H1 (cell line): ENCODE measurements at regions not wholly inside any gene's neighbourhood (a gene's known extent, or its start where the extent isn't known, plus 50 kb on each side); places are given as distances from the start of the nearest gene placed in this dataset.

ENCODE experiments used
- CTCF ChIA-PET: fragments of 300-600 bp; sonication (Branson Sonifier 250); formaldehyde crosslinking; loops from one replicate; lab custom pipeline; 2021; ENCODE audit not compliant: partially characterized antibody; lab: Charles Lee
- POLR2A ChIA-PET: fragments of 300-600 bp; sonication (Branson Sonifier 250); formaldehyde crosslinking; loops from one replicate; lab custom pipeline; 2021; ENCODE audit warnings: inconsistent platforms; ENCODE audit not compliant: partially characterized antibody; lab: Charles Lee
- DNase-seq, 2 experiments: peaks; one replicate each; pipeline versions ENCODE4 v3.0.0 to v3.0.0-alpha.2; 2010 to 2022; ENCODE audit warnings: low spot score in 2 of 2, low read depth in 1 of 2, mixed read lengths in 1 of 2
- FAIRE-seq: peaks from 2 replicates; lab custom pipeline; 2011; peaks lifted over from hg19 to GRCh38; lab: Jason Lieb, UNC
- H2AFZ ChIP-seq: 2 replicates; pipeline ENCODE4 v1.8.1; 2012; ENCODE audit warnings: low read length, inconsistent platforms
- H2AK5ac ChIP-seq: 2 replicates; pipeline ENCODE4 v1.6.1; 2013; ENCODE audit warnings: low read depth, low read length
- H2BK120ac ChIP-seq: replicated peaks from 2 replicates; pipeline ENCODE3; 2013; ENCODE audit warnings: low read depth, low read length, inconsistent platforms
- H2BK12ac ChIP-seq: 2 replicates; pipeline ENCODE4 v1.6.1; 2013; ENCODE audit warnings: low read depth, low read length
- H2BK15ac ChIP-seq: 2 replicates; pipeline ENCODE4 v1.6.1; 2013; ENCODE audit warnings: low read length
- H2BK20ac ChIP-seq: 2 replicates; pipeline ENCODE4 v1.6.1; 2013; ENCODE audit warnings: low read length
- H2BK5ac ChIP-seq: 2 replicates; pipeline ENCODE4 v1.6.1; 2013; ENCODE audit warnings: low read depth, low read length
- H3K14ac ChIP-seq: 2 replicates; pipeline ENCODE4 v1.6.1; 2013; ENCODE audit warnings: inconsistent platforms; ENCODE audit not compliant: insufficient read length
- H3K18ac ChIP-seq: 2 replicates; pipeline ENCODE4 v1.6.1; 2013; ENCODE audit warnings: low read length; ENCODE audit errors: extremely low read depth
- H3K23ac ChIP-seq: 2 replicates; pipeline ENCODE4 v1.6.1; 2013; ENCODE audit warnings: inconsistent platforms; ENCODE audit not compliant: insufficient read length
- H3K23me2 ChIP-seq: 2 replicates; pipeline ENCODE4 v1.6.1; 2013; ENCODE audit warnings: low read depth, low read length
- H3K27ac ChIP-seq: 2 replicates; pipeline ENCODE4 v1.6.1; 2011; ENCODE audit warnings: low read depth, low read length, inconsistent platforms
- H3K27me3 ChIP-seq, 4 experiments: replicated peaks in 1 of 4; 1 replicate in 1 of 4; 2 replicates in 3 of 4; pipeline versions ENCODE4 v1.6.1 to v1.8.1; 2011 to 2013; ENCODE audit warnings: low read length in 3 of 4, mild to moderate bottlenecking in 3 of 4, inconsistent platforms in 2 of 4, mixed read lengths in 2 of 4, moderate library complexity in 1 of 4; ENCODE audit not compliant: control insufficient read depth in 3 of 4, insufficient read depth in 3 of 4; ENCODE audit errors: extremely low read depth in 1 of 4
- H3K36me3 ChIP-seq, 4 experiments: 2 replicates each; pipeline versions ENCODE4 v1.6.1 to v1.8.1; 2011 to 2013; ENCODE audit warnings: mild to moderate bottlenecking in 4 of 4, low read length in 3 of 4, moderate library complexity in 2 of 4, control low read depth in 1 of 4, inconsistent platforms in 1 of 4; ENCODE audit not compliant: insufficient read depth in 4 of 4, control insufficient read depth in 2 of 4
- H3K4ac ChIP-seq: replicated peaks from 2 replicates; pipeline ENCODE3; 2013; ENCODE audit warnings: low read length, low read depth, mixed read lengths, inconsistent platforms; ENCODE audit not compliant: insufficient read length
- H3K4me1 ChIP-seq, 4 experiments: replicated peaks in 1 of 4; 1 replicate in 1 of 4; 2 replicates in 3 of 4; pipeline versions ENCODE4 v1.6.1 to v1.8.1; 2011 to 2013; ENCODE audit warnings: low read length in 3 of 4, inconsistent platforms in 2 of 4, mixed read lengths in 1 of 4; ENCODE audit not compliant: insufficient read depth in 4 of 4, control insufficient read depth in 3 of 4
- H3K4me2 ChIP-seq, 2 experiments: 2 replicates each; pipeline versions ENCODE4 v1.6.1 to v1.8.1; 2011 to 2013; ENCODE audit warnings: low read depth in 2 of 2, low read length in 2 of 2, control low read depth in 1 of 2, inconsistent platforms in 1 of 2, mild to moderate bottlenecking in 1 of 2; ENCODE audit not compliant: insufficient read depth in 1 of 2
- H3K4me3 ChIP-seq, 4 experiments: fragments of 200-600, 300-600 bp in 1 of 4; sonication (generic), shearing (Covaris generic), sonication (Bioruptor Twin) in 1 of 4; 2 replicates each; pipeline versions ENCODE4 v1.5.1 to v1.8.1; 2011 to 2016; ENCODE audit warnings: low read length in 4 of 4, low read depth in 3 of 4, control low read depth in 2 of 4, inconsistent platforms in 2 of 4, mild to moderate bottlenecking in 2 of 4, mixed read lengths in 1 of 4, moderate library complexity in 1 of 4; ENCODE audit not compliant: insufficient read depth in 2 of 4; ENCODE audit errors: extremely low read depth in 1 of 4
- H3K56ac ChIP-seq: replicated peaks from 2 replicates; pipeline ENCODE3; 2013; ENCODE audit warnings: low read depth, mild to moderate bottlenecking, mixed read lengths, low read length, inconsistent platforms; ENCODE audit not compliant: insufficient read length
- H3K79me1 ChIP-seq: 2 replicates; pipeline ENCODE4 v1.6.1; 2013; ENCODE audit warnings: low read depth, low read length, control low read depth
- H3K79me2 ChIP-seq, 2 experiments: 2 replicates each; pipeline versions ENCODE4 v1.6.1 to v1.8.1; 2012 to 2013; ENCODE audit warnings: low read length in 2 of 2, mild to moderate bottlenecking in 2 of 2, inconsistent platforms in 1 of 2; ENCODE audit not compliant: insufficient read depth in 2 of 2, control insufficient read depth in 1 of 2
- H3K9ac ChIP-seq, 4 experiments: replicated peaks in 1 of 4; 1 replicate in 1 of 4; 2 replicates in 3 of 4; pipeline versions ENCODE4 v1.6.1 to v1.8.1; 2011 to 2013; ENCODE audit warnings: low read depth in 3 of 4, low read length in 3 of 4, control low read depth in 2 of 4, mild to moderate bottlenecking in 2 of 4, moderate library complexity in 2 of 4, inconsistent platforms in 1 of 4; ENCODE audit errors: extremely low read depth in 1 of 4
- H3K9me3 ChIP-seq, 2 experiments: 2 replicates each; pipeline versions ENCODE4 v1.6.1 to v1.8.1; 2012 to 2013; ENCODE audit warnings: mild to moderate bottlenecking in 2 of 2, moderate library complexity in 2 of 2, control low read depth in 1 of 2, inconsistent platforms in 1 of 2, low read depth in 1 of 2, low read length in 1 of 2, mixed read lengths in 1 of 2; ENCODE audit not compliant: insufficient read depth in 2 of 2
- H4K20me1 ChIP-seq, 2 experiments: replicated peaks in 1 of 2; 2 replicates each; pipeline versions ENCODE3 to v1.8.1; 2011 to 2013; ENCODE audit warnings: inconsistent platforms in 2 of 2, low read length in 2 of 2, mild to moderate bottlenecking in 1 of 2; ENCODE audit not compliant: insufficient read depth in 2 of 2, control insufficient read depth in 1 of 2
- H4K5ac ChIP-seq: 2 replicates; pipeline ENCODE4 v1.6.1; 2013; ENCODE audit warnings: low read length, low read depth, mixed read lengths, inconsistent platforms; ENCODE audit not compliant: insufficient read length
- H4K8ac ChIP-seq: 2 replicates; pipeline ENCODE4 v1.8.0; 2013; ENCODE audit warnings: mild to moderate bottlenecking, moderate library complexity, low read length, inconsistent platforms; ENCODE audit not compliant: insufficient read depth; ENCODE audit errors: extremely low read depth
- H4K91ac ChIP-seq: replicated peaks from 2 replicates; pipeline ENCODE3; 2013; ENCODE audit warnings: low read length, mixed read lengths, inconsistent platforms; ENCODE audit not compliant: insufficient read length
- BACH1 ChIP-seq: IDR thresholded peaks from 2 replicates; pipeline ENCODE4 v1.6.1; 2012; ENCODE audit warnings: low read length, improper control_type of control experiment
- CBX8 ChIP-seq: fragments of 300-800, 300-1000 bp; sonication (generic); IDR thresholded peaks from 2 replicates; pipeline ENCODE4 v1.7.1; 2016; ENCODE audit warnings: low read depth, low read length, borderline replicate concordance
- CTBP2 ChIP-seq: IDR thresholded peaks from 2 replicates; pipeline ENCODE4 v1.7.0; 2011; ENCODE audit warnings: borderline replicate concordance, mild to moderate bottlenecking, moderate library complexity, mixed read lengths, low read length; ENCODE audit not compliant: insufficient read depth, insufficient read length
- JUN ChIP-seq: IDR thresholded peaks from 2 replicates; pipeline ENCODE4 v1.6.1; 2011; ENCODE audit warnings: low read depth, mild to moderate bottlenecking, improper control_type of control experiment, low read length
- MAFK ChIP-seq: IDR thresholded peaks from 2 replicates; pipeline ENCODE4 v1.6.1; 2012; ENCODE audit warnings: low read depth, mild to moderate bottlenecking, improper control_type of control experiment, low read length
- NRF1 ChIP-seq: IDR thresholded peaks from 2 replicates; pipeline ENCODE4 v1.6.1; 2011; ENCODE audit warnings: mild to moderate bottlenecking, low read depth, low read length, improper control_type of control experiment
- PHF8 ChIP-seq: fragments of 200-600 bp; sonication (generic); conservative IDR thresholded peaks from 2 replicates; pipeline ENCODE4 v1.7.1; 2012; ENCODE audit warnings: low read depth, mild to moderate bottlenecking, inconsistent platforms, low read length, moderate library complexity
- POLR2AphosphoS5 ChIP-seq: IDR thresholded peaks from 2 replicates; pipeline ENCODE4 v1.6.1; 2011; ENCODE audit warnings: low read depth, low read length
- SAP30 ChIP-seq: fragments of 300-600 bp; sonication (generic); IDR thresholded peaks from 2 replicates; pipeline ENCODE4 v1.7.1; 2012; ENCODE audit warnings: low read length, moderate library complexity, mild to moderate bottlenecking, inconsistent platforms; ENCODE audit not compliant: insufficient read depth, insufficient replicate concordance
- SIX5 ChIP-seq: IDR thresholded peaks from 2 replicates; pipeline ENCODE4 v1.6.1; 2011; ENCODE audit warnings: mild to moderate bottlenecking, low read depth, low read length
- SUZ12 ChIP-seq: fragments of 200-600 bp; sonication (generic); IDR thresholded peaks from 2 replicates; pipeline ENCODE4 v1.6.1; 2012; ENCODE audit warnings: mild to moderate bottlenecking, inconsistent platforms, low read length, moderate library complexity, mixed read lengths
- TBP ChIP-seq: IDR thresholded peaks from 2 replicates; pipeline ENCODE4 v1.6.1; 2011; ENCODE audit warnings: low read depth, low read length, improper control_type of control experiment
- WGBS, 2 experiments: shearing (Covaris generic) in 1 of 2; methylation state at CpG; one replicate each; pipeline versions ENCODE4 v1.1.6 to v1.1.7; 2013 to 2015; ENCODE audit warnings: low lambda C conversion rate in 2 of 2, mixed read lengths in 2 of 2, inconsistent platforms in 1 of 2, low coverage in 1 of 2, missing lambda C conversion rate in 1 of 2; ENCODE audit not compliant: insufficient replicate concordance in 2 of 2, insufficient coverage in 1 of 2, insufficient read length in 1 of 2; ENCODE audit errors: extremely low coverage in 1 of 2, missing lambda C conversion rate in 1 of 2; 5-methylcytosine and 5-hydroxymethylcytosine counted together

DNA sequence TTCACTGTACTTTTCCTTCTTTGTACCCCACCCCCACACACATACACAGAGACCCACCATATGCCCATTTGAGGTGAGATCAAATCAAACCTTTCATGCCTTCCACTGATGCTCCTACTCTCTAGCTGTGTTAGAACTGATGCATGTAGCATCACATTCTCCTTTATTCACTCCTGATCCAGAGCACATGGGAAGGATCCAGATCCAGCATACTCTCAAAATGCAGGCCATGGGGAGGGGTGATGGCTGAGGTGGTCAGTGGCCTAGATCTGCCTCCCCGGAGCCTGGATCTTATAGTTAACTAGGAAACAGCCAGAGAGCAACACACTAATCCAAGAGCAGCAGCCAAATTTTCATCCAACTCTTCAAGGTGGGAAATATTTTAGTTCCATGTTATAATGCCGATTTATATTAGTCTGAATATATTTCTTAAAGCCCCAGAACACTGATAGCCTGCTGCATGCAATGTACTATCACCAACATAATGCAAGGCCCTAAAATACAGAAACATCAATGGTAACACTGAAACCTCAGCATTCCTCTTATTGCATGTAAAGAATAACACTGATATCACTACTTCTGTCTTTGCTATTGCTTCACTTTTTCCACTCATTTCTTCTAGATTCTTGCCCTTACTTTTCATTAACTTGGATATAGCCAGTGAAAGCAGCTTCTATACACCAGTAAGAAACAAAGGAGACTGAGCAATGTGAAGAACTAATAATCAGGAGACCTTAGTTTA, 126.8 kb upstream of the BEND6 start:
- no peak overlapping the region for H3K4ac ChIP-seq
- H3K4me3 ChIP-seq, result no peak overlapping the region
- H3K9me3 ChIP-seq, result no peaks in the 10 kb centered on the region
- H2BK5ac ChIP-seq, result no peak overlapping the region
- POLR2A ChIA-PET, result interaction anchor here (0.8 to 1.3 kb wide), 3 partner anchors 9 to 11 kb away, joined by 3 to 4 read pairs (median 3); no protein-coding TSS in a partner anchor
- H2AFZ ChIP-seq, result no peak overlapping the region
- H3K36me3 ChIP-seq, result no peaks in the 10 kb centered on the region; a peak in 1 of 8 replicates
- H2BK20ac ChIP-seq, result no peak overlapping the region
- FAIRE-seq, result no peak
- no peak overlapping the region for H3K23ac ChIP-seq
- H3K79me2 ChIP-seq, result peaks cover 15 to 81% of the 10 kb centered on the region in 2 experiments
- H3K14ac ChIP-seq, result no peak overlapping the region
- CTCF ChIA-PET, result interaction anchor here (0.7 to 1.1 kb wide), 4 partner anchors 9 to 23 kb away, joined by 3 to 7 read pairs (median 5); no protein-coding TSS in a partner anchor
- 90% methylated on average over 2 of the region's 2 CpGs; no CpG with 5 or more reads in 1 of the 2 experiments for WGBS, 2 experiments
- H3K56ac ChIP-seq, result no peak overlapping the region
- H2BK12ac ChIP-seq, result no peak overlapping the region
- no peaks in the 10 kb centered on the region; the same call in 1 of the 2 replicates for H3K23me2 ChIP-seq
- no peak for DNase-seq
- H3K18ac ChIP-seq, result no peak overlapping the region
- no peaks in the 10 kb centered on the region for H3K27me3 ChIP-seq
- no peak overlapping the region for H2BK15ac ChIP-seq
- no peak overlapping the region for H3K4me2 ChIP-seq
- 0 out of 2 replicates have a peak, but pooled peaks cover 2% of the 10 kb centered on the region for H3K79me1 ChIP-seq
- peaks cover 2 to 4% of the 10 kb centered on the region in 2 experiments for H4K20me1 ChIP-seq
- no peak overlapping the region for H4K8ac ChIP-seq
- no peak overlapping the region for H3K27ac ChIP-seq
- H2AK5ac ChIP-seq, result no peak overlapping the region
- no peak overlapping the region for H4K5ac ChIP-seq
- H3K9ac ChIP-seq, result no peak overlapping the region
- no peak overlapping the region for H2BK120ac ChIP-seq
- H4K91ac ChIP-seq, result no peak overlapping the region
- peaks cover 0 to 9% (median 5%) of the 10 kb centered on the region in 4 experiments; a peak in 3 of 7 replicates for H3K4me1 ChIP-seq
- TF ChIP-seq CBX8, result no peak
- no peak for TF ChIP-seq PHF8
- no peak for TF ChIP-seq SAP30
- no peak for TF ChIP-seq SUZ12
- no peak for TF ChIP-seq NRF1
- TF ChIP-seq MAFK, result no peak
- TF ChIP-seq CTBP2, result no peak
- no peak for TF ChIP-seq SIX5
- TF ChIP-seq BACH1, result no peak
- TF ChIP-seq JUN, result no peak
- TF ChIP-seq TBP, result no peak
- TF ChIP-seq POLR2AphosphoS5, result no peak
